ENCODE measurements at regions not wholly inside any gene's neighbourhood (a gene's known extent, or its start where the extent isn't known, plus 50 kb on each side); places are given as distances from the start of the nearest gene placed in this dataset.

GRCh38 chr20:24084281-24084680, 95.7 kb upstream of the GGTLC1 start:
- TF ChIP-seq CEBPB (IDR thresholded peaks at IDR 0.05) (no peak), TAF1 (IDR thresholded peaks at IDR 0.05; ENCODE audit: low read depth) (no peak), EP300 (IDR thresholded peaks at IDR 0.05; ENCODE audit: borderline replicate concordance) (no peak), RAD21 (IDR thresholded peaks at IDR 0.05; ENCODE audit: low read depth) (no peak), CREB1 (IDR thresholded peaks at IDR 0.05; ENCODE audit: low read depth) (no peak), ZBTB7A (IDR thresholded peaks at IDR 0.05; ENCODE audit: low read depth) (no peak), TCF12 (IDR thresholded peaks at IDR 0.05; ENCODE audit: low read depth) (no peak), USF1 (IDR thresholded peaks at IDR 0.05) (no peak), REST (IDR thresholded peaks at IDR 0.05; ENCODE audit: low read depth) (no peak), TEAD4 (IDR thresholded peaks at IDR 0.05) (no peak), YY1 (IDR thresholded peaks at IDR 0.05; ENCODE audit: low read depth) (no peak), NFIC (IDR thresholded peaks at IDR 0.05) (no peak)
- TF ChIP-seq, protein P1, sequence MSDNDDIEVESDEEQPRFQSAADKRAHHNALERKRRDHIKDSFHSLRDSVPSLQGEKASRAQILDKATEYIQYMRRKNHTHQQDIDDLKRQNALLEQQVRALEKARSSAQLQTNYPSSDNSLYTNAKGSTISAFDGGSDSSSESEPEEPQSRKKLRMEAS (IDR thresholded peaks at IDR 0.05), result no peak

Data from Ishikawa (cell line).